Heart left ventricle (tissue), 16 donors: ENCODE measurements at regions not wholly inside any gene's neighbourhood (a gene's known extent, or its start where the extent isn't known, plus 50 kb on each side); places are given as distances from the start of the nearest gene placed in this dataset.
"Not testable (repeated sequence)": the region's sequence is repeated elsewhere in the genome, so short reads cannot be mapped to it uniquely, and the experiment has no call there.

ENCODE experiments used
- ATAC-seq, 4 donors: fragments of 200-7000 bp; cut with Tn5 transposase; one replicate each; pipeline ENCODE4 v1.9.1; 2020 to 2022; ENCODE audit warnings: moderate library complexity in 4 of 4, mild to moderate bottlenecking in 3 of 4, moderate number of reproducible peaks in 1 of 4
- DNase-seq, 5 donors: peaks; one replicate each; pipeline ENCODE4 v3.0.0-alpha.2; 2020
- H3K27ac ChIP-seq, 12 donors: fragments of 200-600 bp; sonication (generic) in 4 of 12; one replicate each; pipeline versions ENCODE4 v1.5.0 to v1.8.0; 2016 to 2022; ENCODE audit warnings: mild to moderate bottlenecking in 2 of 12
- H3K27me3 ChIP-seq, 9 donors: fragments of 200-600 bp; sonication (generic) in 2 of 9; one replicate each; pipeline versions ENCODE4 v1.5.1 to v1.8.0; 2016 to 2022; ENCODE audit warnings: mild to moderate bottlenecking in 3 of 9
- H3K36me3 ChIP-seq, 9 donors: fragments of 200-600 bp; sonication (generic) in 2 of 9; one replicate each; pipeline versions ENCODE4 v1.5.0 to v1.8.0; 2018 to 2022; ENCODE audit warnings: mild to moderate bottlenecking in 2 of 9
- H3K4me1 ChIP-seq, 12 donors: fragments of 200-600 bp; sonication (generic) in 4 of 12; one replicate each; pipeline versions ENCODE4 v1.5.0 to v1.8.0; 2016 to 2022; ENCODE audit warnings: mild to moderate bottlenecking in 3 of 12
- H3K4me3 ChIP-seq, 12 donors: fragments of 200-600 bp; sonication (generic) in 4 of 12; one replicate each; pipeline versions ENCODE4 v1.5.0 to v1.8.0; 2017 to 2022; ENCODE audit warnings: mild to moderate bottlenecking in 9 of 12, moderate library complexity in 4 of 12
- H3K9me3 ChIP-seq, 12 donors: fragments of 200-600 bp; sonication (generic) in 4 of 12; one replicate each; pipeline versions ENCODE4 v1.5.0 to v1.8.0; 2016 to 2022; ENCODE audit warnings: mild to moderate bottlenecking in 1 of 12
- CTCF ChIP-seq, 12 donors: fragments of 200-600 bp; sonication (generic) in 4 of 12; IDR thresholded peaks; one replicate each; pipeline versions ENCODE4 v1.5.0 to v1.8.0; 2018 to 2022; ENCODE audit warnings: antibody characterized with exemption in 12 of 12, mild to moderate bottlenecking in 5 of 12
- POLR2A ChIP-seq, 2 donors: fragments of 450-650 bp; IDR thresholded peaks; one replicate each; pipeline ENCODE4 v1.6.1; 2017; ENCODE audit warnings: antibody characterized with exemption in 2 of 2, mild to moderate bottlenecking in 2 of 2, moderate library complexity in 2 of 2
- WGBS, 4 donors: extraction: QIAGEN DNeasy Blood & Tissue Kit in 2 of 4; methylation state at CpG; one replicate each; pipeline versions ENCODE4 v1.1.5 to v1.1.7; 2013 to 2018; 5-methylcytosine and 5-hydroxymethylcytosine counted together
- intact Hi-C, 10 donors: fragments of 100-400 bp; cut with DNase I; formaldehyde crosslinking; loops; one replicate each; pipeline versions ENCODE4 v1.11.1 to v1.14.2; 2022
- donor health status: ischemic (EF 13 %, LVEDD 7.1; RV severe dilation, severe dysfunction).
- donor health status: healthy with polysubstance abuse.
- donor health status: DM: no; HTN: yes; CAD: no.
- donor health status: DM: no; HTN: no; CAD: no.
- donor health status: ischemic (EF 25% LVEDD 6.9; RV normal size, moderate dysfunction).
- donor health status: ischemic (EF 25% LVEDD 5.7; RV mildly dilated, moderate dysfunction).
- donor health status: healthy.
- donor health status: DM: yes; HTN: yes; CAD: no.
- donor health status: ischemic (EF 35%, LVEDD 5.7; RV mildly dilated, moderate dysfunction).
- donor health status: nonischemic (EF 11% LVEDD 7.7; RV severe dilation, severe dysfunction).
- donor health status: DM: yes; HTN: yes; CAD: no.
- donor health status: PGD.
- donor health status: ischemic (EF 29% LVEDD 5.4; RV normal size, mild dysfunction).
- donor health status: nonischemic (EF 23%, LVEDD 6.1; RV moderate dilation, normal function).

GRCh38 chr6:60754879-60755278 lies 1531.1 kb downstream of the KHDRBS2 start:
- intact Hi-C loops = no loop called here
- Histone ChIP-seq H3K27me3 (no peaks in the 10 kb centered on the region), H3K36me3 (no peaks in the 10 kb centered on the region), H3K4me1 (no peaks in the 10 kb centered on the region), H3K4me3 (no peak overlapping the region), H3K27ac (no peak overlapping the region), H3K9me3 (peaks cover 0 to 17% (median 4%) of the 10 kb centered on the region in 12 donors)
- DNase-seq = no peak
- ATAC-seq = no peak
- no peak for TF ChIP-seq CTCF (IDR thresholded peaks at IDR 0.05)
- TF ChIP-seq POLR2A (IDR thresholded peaks at IDR 0.05) = no peak

- H3K9me3 ChIP-seq = peaks cover 0 to 10% (median 1%) of the 10 kb centered on the region in 12 donors
- H3K4me1 ChIP-seq, ATAC-seq, H3K36me3 ChIP-seq, H3K27me3 ChIP-seq, DNase-seq, intact Hi-C loops, H3K27ac ChIP-seq, H3K4me3 ChIP-seq: not testable (repeated sequence)
- 53 to 61% (median 58%) methylated on average over 7 of the region's 7 CpGs for WGBS, 4 donors
Observed at GRCh38 chr6:60750353-60751081, 1535.5 kb downstream of the KHDRBS2 start.

GRCh38 chr6:60747765-60748556 lies 1538.1 kb downstream of the KHDRBS2 start:
- peak in 1 of 4 donors; percentile 36 for ATAC-seq
- H3K4me3 ChIP-seq, H3K9me3 ChIP-seq, intact Hi-C loops, H3K27ac ChIP-seq, DNase-seq, H3K4me1 ChIP-seq, H3K36me3 ChIP-seq, H3K27me3 ChIP-seq: not testable (repeated sequence)
- WGBS, 4 donors = 31 to 54% (median 44%) methylated on average over 2 of the region's 2 CpGs

GRCh38 chr6:60737764-60738425 lies 1548.1 kb downstream of the KHDRBS2 start:
- H3K27ac ChIP-seq, H3K27me3 ChIP-seq, H3K4me1 ChIP-seq, H3K9me3 ChIP-seq, H3K36me3 ChIP-seq, H3K4me3 ChIP-seq, intact Hi-C loops, ATAC-seq, DNase-seq: not testable (repeated sequence)
- WGBS, 4 donors = 26 to 37% (median 31%) methylated on average over 2 of the region's 2 CpGs

- H3K27me3 ChIP-seq, H3K9me3 ChIP-seq, H3K36me3 ChIP-seq, H3K27ac ChIP-seq, DNase-seq, H3K4me3 ChIP-seq, intact Hi-C loops, H3K4me1 ChIP-seq, ATAC-seq: not testable (repeated sequence)
- 72 to 78% (median 75%) methylated on average over 6 of the region's 6 CpGs for WGBS, 4 donors
Observed at GRCh38 chr6:60737315-60737714, 1548.7 kb downstream of the KHDRBS2 start.

- ATAC-seq, H3K36me3 ChIP-seq, DNase-seq, intact Hi-C loops, H3K4me1 ChIP-seq, H3K27ac ChIP-seq, H3K27me3 ChIP-seq, H3K9me3 ChIP-seq, H3K4me3 ChIP-seq: not testable (repeated sequence)
- 85 to 93% (median 91%) methylated on average over 5 of the region's 5 CpGs for WGBS, 4 donors
Observed at GRCh38 chr6:60723935-60724334, 1562.1 kb downstream of the KHDRBS2 start.
